Stomach (tissue), 4 donors: ENCODE measurements at regions not wholly inside any gene's neighbourhood (a gene's known extent, or its start where the extent isn't known, plus 50 kb on each side); places are given as distances from the start of the nearest gene placed in this dataset.

Experiments
- EP300 ChIP-seq: sonication (generic); formaldehyde crosslinking; IDR thresholded peaks from one replicate; pipeline ENCODE4 v1.6.1; 2017; ENCODE audit warnings: antibody characterized with exemption
- POLR2A ChIP-seq, 4 donors: fragments of 450-650 bp; IDR thresholded peaks; one replicate each; pipeline ENCODE4 v1.6.1; 2016; ENCODE audit warnings: antibody characterized with exemption in 4 of 4, control low read depth in 2 of 4, mild to moderate bottlenecking in 1 of 4, moderate library complexity in 1 of 4
- POLR2AphosphoS5 ChIP-seq, 3 donors: sonication (generic); formaldehyde crosslinking; IDR thresholded peaks; one replicate each; pipeline ENCODE4 v1.6.1; 2016; ENCODE audit warnings: antibody characterized with exemption in 3 of 3
- TF ChIP-seq, protein P1 (sequence below), 7 experiments: fragments of 450-650 bp in 4 of 7; fragments of 200-600 bp in 3 of 7; sonication (generic) in 3 of 7; IDR thresholded peaks; one replicate each; pipeline ENCODE4 v1.5.1; 2016 to 2019; ENCODE audit warnings: antibody characterized with exemption in 7 of 7, control low read depth in 2 of 7, mild to moderate bottlenecking in 1 of 7

DNA sequence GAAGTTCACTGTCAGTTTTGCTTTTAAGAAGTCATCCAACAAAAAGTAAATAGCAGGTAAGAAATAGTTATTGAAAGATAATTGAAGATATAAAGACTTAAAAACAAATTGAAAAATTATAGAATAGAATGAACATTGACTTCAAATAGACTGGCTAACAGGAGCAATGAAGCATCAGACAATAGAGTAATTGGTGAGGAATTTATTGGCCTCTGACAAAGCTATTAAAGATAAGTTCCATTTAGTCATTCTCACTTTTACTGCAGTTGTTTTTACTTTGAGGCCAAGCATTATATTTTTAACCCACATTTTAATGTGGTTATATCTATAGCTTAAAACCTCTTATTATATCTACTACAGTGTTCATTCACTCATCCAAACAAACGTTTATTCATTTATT lies 228.8 kb upstream of the ADGRL2 start:
- TF ChIP-seq, protein P1, sequence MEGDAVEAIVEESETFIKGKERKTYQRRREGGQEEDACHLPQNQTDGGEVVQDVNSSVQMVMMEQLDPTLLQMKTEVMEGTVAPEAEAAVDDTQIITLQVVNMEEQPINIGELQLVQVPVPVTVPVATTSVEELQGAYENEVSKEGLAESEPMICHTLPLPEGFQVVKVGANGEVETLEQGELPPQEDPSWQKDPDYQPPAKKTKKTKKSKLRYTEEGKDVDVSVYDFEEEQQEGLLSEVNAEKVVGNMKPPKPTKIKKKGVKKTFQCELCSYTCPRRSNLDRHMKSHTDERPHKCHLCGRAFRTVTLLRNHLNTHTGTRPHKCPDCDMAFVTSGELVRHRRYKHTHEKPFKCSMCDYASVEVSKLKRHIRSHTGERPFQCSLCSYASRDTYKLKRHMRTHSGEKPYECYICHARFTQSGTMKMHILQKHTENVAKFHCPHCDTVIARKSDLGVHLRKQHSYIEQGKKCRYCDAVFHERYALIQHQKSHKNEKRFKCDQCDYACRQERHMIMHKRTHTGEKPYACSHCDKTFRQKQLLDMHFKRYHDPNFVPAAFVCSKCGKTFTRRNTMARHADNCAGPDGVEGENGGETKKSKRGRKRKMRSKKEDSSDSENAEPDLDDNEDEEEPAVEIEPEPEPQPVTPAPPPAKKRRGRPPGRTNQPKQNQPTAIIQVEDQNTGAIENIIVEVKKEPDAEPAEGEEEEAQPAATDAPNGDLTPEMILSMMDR (IDR thresholded peaks at IDR 0.05): no peak
- TF ChIP-seq POLR2A (IDR thresholded peaks at IDR 0.05) (no peak), POLR2AphosphoS5 (IDR thresholded peaks at IDR 0.05) (no peak), EP300 (no peak)
